GM18507 (cell line): ENCODE measurements at regions not wholly inside any gene's neighbourhood (a gene's known extent, or its start where the extent isn't known, plus 50 kb on each side); places are given as distances from the start of the nearest gene placed in this dataset.
A peak's percentile ranks its signal among the peaks of the same experiment; 100 is the strongest.

ENCODE experiments used
- DNase-seq: peaks from one replicate; pipeline ENCODE4 v3.0.0; 2011; ENCODE audit warnings: low read depth; ENCODE audit not compliant: insufficient read length; ENCODE audit errors: extremely low spot score
- FAIRE-seq: peaks from 2 replicates; lab custom pipeline; 2011; peaks lifted over from hg19 to GRCh38; lab: Jason Lieb, UNC

DNA sequence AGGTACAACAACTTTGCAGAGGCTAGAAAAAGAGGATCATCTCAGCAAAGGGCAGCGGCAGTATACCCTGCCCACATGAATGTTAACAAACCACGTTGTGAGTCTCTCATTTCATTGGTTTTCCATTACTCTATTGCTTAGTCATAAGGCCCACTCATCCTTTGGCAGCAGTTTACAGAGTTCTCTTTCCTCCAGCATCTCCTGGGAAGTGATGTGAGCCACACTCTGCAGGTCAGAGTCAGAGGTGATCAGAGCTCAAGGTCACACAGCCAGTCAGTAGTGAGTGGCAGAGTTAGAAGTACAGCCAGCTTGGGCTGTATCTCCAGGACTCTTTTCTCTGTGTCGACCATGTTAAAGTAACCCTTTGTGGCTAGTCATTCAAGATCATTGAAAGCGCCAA lies 599.6 kb upstream of the GRAMD2B start:
- DNase-seq (no peak), FAIRE-seq (no peak)

DNA sequence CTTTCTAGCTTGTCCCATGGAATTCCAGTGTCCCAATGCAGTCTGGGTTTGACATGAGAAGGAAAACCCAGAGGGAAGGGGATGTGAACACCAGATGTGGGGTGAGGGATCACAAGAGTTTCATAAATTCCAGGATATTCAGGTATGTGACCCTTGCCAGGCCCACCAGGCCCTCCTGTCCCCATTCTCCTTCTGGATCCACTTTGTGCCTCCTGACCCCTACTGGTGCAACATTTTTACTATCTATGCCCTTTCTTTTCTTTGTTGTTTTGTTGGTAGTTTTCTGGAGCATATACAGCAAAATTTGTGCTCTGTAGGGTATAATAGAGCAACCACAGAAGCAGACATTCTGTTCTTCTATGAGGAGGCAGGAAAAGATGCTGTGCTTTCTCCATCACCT lies 597.0 kb upstream of the GRAMD2B start:
- no peak for FAIRE-seq
- no peak for DNase-seq

GRCh38 chr5:125829349-125829748 lies 593.9 kb upstream of the GRAMD2B start:
- FAIRE-seq (no peak), DNase-seq (no peak)

DNA sequence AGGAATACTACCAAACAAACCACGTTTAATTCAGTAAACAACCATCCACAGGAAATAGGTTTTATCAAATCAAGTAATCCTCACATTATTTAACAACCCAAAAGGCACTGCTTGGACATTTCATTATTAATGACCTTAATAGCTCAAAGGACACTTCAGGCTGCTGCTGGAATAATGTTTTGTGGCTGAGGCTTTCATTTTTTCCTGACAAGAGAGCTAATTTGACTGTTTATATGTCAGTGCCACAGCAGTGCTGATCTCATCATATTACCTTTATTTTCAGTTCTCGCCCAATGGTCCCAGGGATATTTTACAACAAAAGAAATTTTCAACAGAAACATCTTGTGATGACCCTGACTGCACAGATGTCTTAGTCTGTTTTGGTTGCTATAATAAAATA lies 589.8 kb upstream of the GRAMD2B start:
- DNase-seq: no peak
- no peak for FAIRE-seq

GRCh38 chr5:125834438-125835115 lies 588.6 kb upstream of the GRAMD2B start:
- FAIRE-seq (no peak), DNase-seq (no peak)

DNA sequence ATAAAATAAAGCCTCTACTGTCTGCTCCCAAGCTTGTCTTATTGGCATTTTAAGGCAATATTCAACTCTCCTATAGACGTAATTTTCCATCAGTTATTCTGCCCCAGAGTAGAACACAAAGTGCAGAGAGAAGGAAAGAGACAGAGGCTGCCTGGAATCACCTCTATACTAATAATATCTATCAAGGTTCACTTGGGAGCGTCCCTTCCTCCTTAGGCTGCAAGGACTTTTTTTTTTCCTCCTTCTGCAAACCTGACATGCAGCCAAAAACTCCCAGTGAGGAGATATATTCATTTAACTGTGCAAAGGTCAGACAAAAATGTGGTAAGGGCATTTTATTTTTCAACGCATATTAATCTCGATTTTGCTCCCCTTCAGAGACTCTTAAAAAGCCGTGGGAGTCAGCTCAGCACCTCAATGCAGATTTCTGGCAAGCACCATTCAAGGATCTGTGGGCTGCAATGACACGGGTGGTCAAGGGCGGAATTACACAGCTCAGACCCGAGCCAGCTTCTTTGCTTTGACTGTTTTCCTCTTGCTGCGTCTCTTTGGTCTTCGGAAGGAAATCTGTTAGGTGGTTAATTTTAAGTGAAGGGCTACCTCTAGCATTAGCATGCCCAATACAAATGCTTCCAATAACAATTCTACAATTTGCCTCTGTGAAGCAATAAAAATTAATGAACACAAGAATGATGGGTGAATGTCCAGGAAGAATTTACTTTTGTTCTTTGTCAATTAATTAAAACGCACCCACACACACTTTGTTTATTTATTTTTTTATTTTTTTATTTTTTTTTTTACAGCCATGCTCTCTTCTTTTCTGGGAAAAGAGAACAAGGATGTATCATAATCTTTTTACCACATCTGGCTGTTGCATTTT lies 587.7 kb upstream of the GRAMD2B start:
- FAIRE-seq: peak; percentile 26
- no peak for DNase-seq

DNA sequence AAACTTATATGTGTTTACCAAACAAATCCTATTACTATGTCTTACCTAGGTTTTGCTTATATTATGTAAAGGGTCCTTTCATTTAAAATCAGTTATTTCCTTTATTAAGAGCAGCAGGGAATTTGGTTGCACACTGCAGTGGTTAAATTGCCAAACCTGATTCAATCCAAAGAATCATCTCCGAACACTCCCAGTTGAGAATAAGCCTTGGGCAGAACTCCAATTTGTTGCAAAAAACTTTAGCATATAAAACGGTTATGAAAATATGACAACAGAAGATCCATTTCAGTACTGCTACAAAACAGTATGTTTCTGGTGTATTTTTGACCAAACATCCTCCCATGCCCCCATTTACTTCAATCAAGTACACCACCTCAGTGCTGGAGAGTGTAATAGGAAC lies 587.0 kb upstream of the GRAMD2B start:
- FAIRE-seq: no peak
- no peak for DNase-seq

DNA sequence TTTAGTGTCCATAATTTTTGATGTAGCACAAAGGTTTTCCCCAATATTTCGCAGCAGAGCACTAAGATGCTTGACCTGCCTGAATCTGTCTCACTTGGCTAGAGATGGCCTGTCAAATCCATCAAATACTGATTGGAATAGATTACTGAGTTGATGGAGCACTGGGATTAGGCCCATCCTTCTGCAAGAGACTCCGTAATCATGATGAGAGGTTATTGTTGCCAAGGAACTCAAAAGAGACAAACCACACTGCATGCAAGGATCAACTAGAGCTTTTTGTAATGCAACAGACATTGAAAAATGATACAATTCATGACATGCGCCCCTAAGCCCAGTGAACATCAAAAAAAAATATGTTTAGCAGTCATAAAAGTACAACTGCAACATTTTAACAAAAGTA lies 585.3 kb upstream of the GRAMD2B start:
- FAIRE-seq (no peak), DNase-seq (no peak)

- FAIRE-seq (no peak), DNase-seq (no peak)
These were observed 575.6 kb upstream of the GRAMD2B start for GRCh38 chr5:125847561-125847960.

- FAIRE-seq: no peak
- DNase-seq: no peak
These were observed 574.5 kb upstream of the GRAMD2B start for GRCh38 chr5:125848751-125849150.

GRCh38 chr5:125856949-125857348 lies 566.3 kb upstream of the GRAMD2B start:
- no peak for FAIRE-seq
- DNase-seq: no peak

- DNase-seq (no peak), FAIRE-seq (no peak)
These were observed 559.6 kb upstream of the GRAMD2B start for GRCh38 chr5:125863579-125863978.

DNA sequence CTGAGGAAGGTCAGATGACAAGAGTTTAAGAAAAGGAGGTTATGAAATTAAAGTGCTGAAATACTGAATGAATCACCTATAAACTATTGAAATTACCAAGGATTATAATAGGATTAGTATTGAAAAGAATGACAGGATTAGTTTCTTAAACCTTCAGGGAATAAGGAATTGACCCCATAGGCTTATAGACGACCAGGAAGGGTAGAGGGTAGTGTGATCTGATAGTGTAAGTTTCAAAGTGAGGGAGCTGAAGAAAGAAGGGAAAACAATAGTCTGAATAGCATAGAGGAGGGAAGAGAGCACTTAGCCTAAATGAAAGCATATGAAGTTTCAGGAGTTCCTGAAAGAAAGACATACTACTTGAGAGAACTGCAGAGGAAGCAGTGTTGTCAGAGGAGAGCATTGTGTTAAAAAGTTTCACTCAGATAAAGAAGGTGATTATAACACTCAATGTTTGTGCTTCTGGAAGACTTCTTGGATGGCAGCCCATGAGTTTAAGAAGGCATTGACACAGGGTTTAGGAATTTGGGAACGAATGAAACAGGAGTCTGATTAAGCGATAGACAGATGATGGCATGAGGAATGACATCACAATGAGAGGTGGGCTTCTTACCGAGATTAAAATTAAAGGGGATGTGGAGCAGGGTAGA lies 557.9 kb upstream of the GRAMD2B start:
- no peak for FAIRE-seq

GRCh38 chr5:125868036-125868435 lies 555.2 kb upstream of the GRAMD2B start:
- FAIRE-seq (no peak), DNase-seq (no peak)

More for the DNA sequence above, 557.9 kb upstream of the GRAMD2B start:
- DNase-seq: no peak

DNA sequence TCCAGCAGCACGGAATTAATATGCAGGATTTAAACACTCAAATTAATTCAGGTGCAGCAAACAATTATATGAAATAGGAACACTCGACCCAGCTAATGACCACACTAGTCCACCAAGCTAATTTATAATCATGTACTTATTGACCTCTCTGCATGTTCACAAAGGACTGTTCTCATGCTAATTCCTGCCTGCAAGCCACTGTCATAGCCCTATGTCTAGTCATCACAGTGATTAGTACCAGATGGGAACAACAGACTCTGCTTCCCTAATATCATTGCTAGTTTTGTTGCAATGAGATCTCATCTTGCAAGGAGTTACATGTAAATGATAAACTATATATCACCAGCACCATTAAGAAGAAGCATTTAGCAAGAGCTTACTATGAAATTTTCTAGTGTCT lies 553.0 kb upstream of the GRAMD2B start:
- DNase-seq (no peak), FAIRE-seq (no peak)

GRCh38 chr5:125874057-125874456 lies 549.2 kb upstream of the GRAMD2B start:
- DNase-seq (no peak), FAIRE-seq (no peak)

- FAIRE-seq: no peak
These were observed 548.5 kb upstream of the GRAMD2B start for GRCh38 chr5:125874717-125875116.

DNA sequence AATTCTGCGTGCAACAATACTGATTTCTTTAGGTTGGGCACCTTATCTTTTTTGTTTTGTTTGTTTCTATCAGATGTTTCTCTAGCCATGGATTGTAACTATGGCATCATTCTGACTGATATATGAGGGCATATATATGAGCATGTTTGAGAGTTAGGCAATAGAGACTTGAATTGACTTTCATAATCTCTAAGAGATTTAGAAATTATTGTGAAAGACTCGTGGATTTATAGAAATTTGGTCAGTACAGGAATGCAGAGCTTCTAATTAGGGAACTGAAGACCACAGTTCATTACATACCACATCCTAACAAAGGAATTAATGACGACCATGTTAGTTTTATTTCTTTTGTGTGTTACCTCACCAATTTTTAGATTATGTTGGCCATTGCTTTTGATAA lies 546.0 kb upstream of the GRAMD2B start:
- FAIRE-seq: no peak
- DNase-seq: no peak

More at GRCh38 chr5:125874717-125875116, 548.5 kb upstream of the GRAMD2B start:
- no peak for DNase-seq

DNA sequence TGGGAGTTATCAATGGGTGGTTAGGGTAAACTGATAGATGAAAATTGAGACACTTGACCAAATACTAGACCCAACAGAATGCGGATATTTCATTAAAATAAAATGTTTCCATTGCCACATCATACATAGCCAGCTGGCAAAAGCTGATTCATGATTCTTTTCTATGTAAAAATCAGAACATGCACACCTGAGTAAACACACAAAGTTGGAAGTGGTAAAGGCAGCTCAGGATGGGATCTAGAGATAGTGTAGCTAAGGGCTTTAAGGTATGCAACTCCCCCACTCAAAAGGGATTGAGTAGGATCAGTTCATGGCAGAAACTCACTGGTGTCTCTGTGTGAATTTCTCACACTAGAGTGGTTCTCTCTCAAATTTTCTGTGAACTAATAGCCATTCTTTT lies 541.1 kb upstream of the GRAMD2B start:
- no peak for FAIRE-seq
- DNase-seq: no peak

DNA sequence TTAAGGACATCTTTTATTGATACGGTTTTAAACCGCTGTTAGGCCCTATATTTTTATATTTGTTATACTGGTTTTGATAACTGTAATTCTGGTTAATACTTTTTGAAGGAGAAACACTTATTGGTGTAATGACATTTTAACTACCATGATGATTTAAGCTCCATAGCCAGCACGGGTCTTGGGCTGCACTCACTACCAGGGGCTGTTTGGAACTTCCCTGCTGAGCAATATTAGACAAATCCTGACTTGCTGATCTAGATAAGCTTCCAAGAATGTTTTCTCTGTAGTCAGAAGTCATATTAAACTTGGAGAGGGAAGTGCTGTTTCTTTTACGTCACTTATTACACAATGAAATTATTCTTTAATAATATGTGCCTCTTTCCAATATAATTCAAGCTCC lies 540.0 kb upstream of the GRAMD2B start:
- FAIRE-seq (no peak), DNase-seq (no peak)
